H1 (cell line): ENCODE measurements at regions not wholly inside any gene's neighbourhood (a gene's known extent, or its start where the extent isn't known, plus 50 kb on each side); places are given as distances from the start of the nearest gene placed in this dataset.

Experiments
- GABPA ChIP-seq: IDR thresholded peaks from 2 replicates; pipeline ENCODE4 v1.6.1; 2011; ENCODE audit warnings: mild to moderate bottlenecking, low read length, moderate library complexity, borderline replicate concordance; ENCODE audit not compliant: insufficient read depth
- KDM1A ChIP-seq: fragments of 200-600, 300-600 bp; sonication (generic); IDR thresholded peaks from 2 replicates; pipeline ENCODE4 v1.7.1; 2016; ENCODE audit warnings: mild to moderate bottlenecking, low read length, borderline replicate concordance
- KDM4A ChIP-seq: IDR thresholded peaks from one replicate; pipeline ENCODE4 v1.7.1; 2012; ENCODE audit warnings: low read depth, mild to moderate bottlenecking, moderate library complexity, low read length, inconsistent platforms; ENCODE audit not compliant: severe bottlenecking
- POLR2AphosphoS5 ChIP-seq: IDR thresholded peaks from 2 replicates; pipeline ENCODE4 v1.6.1; 2011; ENCODE audit warnings: low read depth, low read length
- RBBP5 ChIP-seq: IDR thresholded peaks from 2 replicates; pipeline ENCODE4 v1.7.1; 2012; ENCODE audit warnings: low read depth, mild to moderate bottlenecking, inconsistent platforms, low read length, moderate library complexity, borderline replicate concordance
- SAP30 ChIP-seq: fragments of 300-600 bp; sonication (generic); IDR thresholded peaks from 2 replicates; pipeline ENCODE4 v1.7.1; 2012; ENCODE audit warnings: low read length, moderate library complexity, mild to moderate bottlenecking, inconsistent platforms; ENCODE audit not compliant: insufficient read depth, insufficient replicate concordance
- SRF ChIP-seq: IDR thresholded peaks from 2 replicates; pipeline ENCODE4 v1.6.1; 2011; ENCODE audit warnings: mild to moderate bottlenecking, low read depth, low read length, moderate library complexity
- SUZ12 ChIP-seq: fragments of 200-600 bp; sonication (generic); IDR thresholded peaks from 2 replicates; pipeline ENCODE4 v1.6.1; 2012; ENCODE audit warnings: mild to moderate bottlenecking, inconsistent platforms, low read length, moderate library complexity, mixed read lengths
- YY1 ChIP-seq: IDR thresholded peaks from 2 replicates; pipeline ENCODE4 v1.6.1; 2011; ENCODE audit warnings: low read depth, mild to moderate bottlenecking, low read length
- TF ChIP-seq, protein P1 (sequence below): IDR thresholded peaks from 2 replicates; pipeline ENCODE4 v1.6.1; 2011; ENCODE audit warnings: low read depth, mild to moderate bottlenecking, low read length; ENCODE audit not compliant: insufficient read depth

DNA sequence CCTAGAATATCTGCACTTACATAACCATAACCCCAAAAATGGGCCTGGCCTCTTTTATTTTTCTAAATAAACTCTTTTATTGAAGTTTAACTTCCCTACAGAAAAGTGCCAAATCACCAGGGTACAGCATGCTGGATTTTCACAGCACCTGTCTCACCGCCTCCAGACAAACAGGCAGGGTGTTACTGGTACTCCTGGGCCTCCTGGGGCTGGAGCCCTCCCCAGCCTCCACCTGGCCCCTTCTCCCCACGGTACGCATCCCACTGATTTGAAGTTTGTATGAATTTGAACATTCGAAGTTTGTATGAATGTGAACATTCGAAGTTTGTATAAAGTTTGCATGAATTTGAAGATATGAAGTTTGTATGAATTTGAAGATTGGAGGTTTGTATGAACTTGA is 232.1 kb downstream of the NDUFA10 start (continued):
- TF ChIP-seq KDM4A (no peak), GABPA (no peak), YY1 (no peak), SAP30 (no peak), SUZ12 (no peak), POLR2AphosphoS5 (no peak), SRF (no peak), KDM1A (no peak), RBBP5 (no peak)
- TF ChIP-seq, protein P1, sequence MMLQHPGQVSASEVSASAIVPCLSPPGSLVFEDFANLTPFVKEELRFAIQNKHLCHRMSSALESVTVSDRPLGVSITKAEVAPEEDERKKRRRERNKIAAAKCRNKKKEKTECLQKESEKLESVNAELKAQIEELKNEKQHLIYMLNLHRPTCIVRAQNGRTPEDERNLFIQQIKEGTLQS = no peak
